Astrocyte (in vitro differentiated cells and primary cell): ENCODE measurements at regions not wholly inside any gene's neighbourhood (a gene's known extent, or its start where the extent isn't known, plus 50 kb on each side); places are given as distances from the start of the nearest gene placed in this dataset.

Experiments
- DNase-seq: peaks from one replicate; pipeline ENCODE4 v3.0.0-alpha.2; 2010; ENCODE audit warnings: low read depth
- FAIRE-seq: peaks from 2 replicates; lab custom pipeline; 2011; peaks lifted over from hg19 to GRCh38; lab: Jason Lieb, UNC
- H2AFZ ChIP-seq: 2 replicates; pipeline ENCODE4 v1.6.0; 2012; ENCODE audit warnings: low read depth, low read length, inconsistent platforms
- H3K27ac ChIP-seq: 2 replicates; pipeline ENCODE4 v1.5.1; 2011; ENCODE audit warnings: low read depth, low read length, inconsistent platforms
- H3K27me3 ChIP-seq: 2 replicates; pipeline ENCODE4 v1.6.0; 2011; ENCODE audit warnings: low read length, inconsistent platforms; ENCODE audit not compliant: insufficient read depth
- H3K36me3 ChIP-seq: 2 replicates; pipeline ENCODE4 v1.5.1; 2011; ENCODE audit warnings: low read length, inconsistent platforms; ENCODE audit not compliant: insufficient read depth
- H3K4me1 ChIP-seq: 2 replicates; pipeline ENCODE4 v1.5.1; 2011; ENCODE audit warnings: low read length, inconsistent platforms; ENCODE audit not compliant: insufficient read depth
- H3K4me2 ChIP-seq: 2 replicates; pipeline ENCODE4 v1.6.0; 2012; ENCODE audit warnings: low read length, inconsistent platforms
- H3K4me3 ChIP-seq: 2 replicates; pipeline ENCODE4 v1.5.1; 2011; ENCODE audit warnings: low read depth, mild to moderate bottlenecking, low read length, inconsistent platforms; ENCODE audit not compliant: insufficient read depth
- H3K79me2 ChIP-seq: 2 replicates; pipeline ENCODE4 v1.6.0; 2012; ENCODE audit warnings: mild to moderate bottlenecking, low read length, inconsistent platforms; ENCODE audit not compliant: insufficient read depth
- H3K9ac ChIP-seq: 2 replicates; pipeline ENCODE4 v1.6.0; 2012; ENCODE audit warnings: mild to moderate bottlenecking, low read length, inconsistent platforms
- H3K9me3 ChIP-seq: 2 replicates; pipeline ENCODE4 v1.5.1; 2012; ENCODE audit warnings: low read depth, mild to moderate bottlenecking, low read length, inconsistent platforms; ENCODE audit not compliant: insufficient read depth
- H4K20me1 ChIP-seq: 2 replicates; pipeline ENCODE4 v1.6.0; 2012; ENCODE audit warnings: low read length, inconsistent platforms; ENCODE audit not compliant: insufficient read depth
- H3K27ac Mint-ChIP-seq: one replicate; pipeline ENCODE4 v1.8.0; 2021; ENCODE audit warnings: mild to moderate bottlenecking, mixed read lengths; ENCODE audit not compliant: unreplicated experiment
- H3K27me3 Mint-ChIP-seq: one replicate; pipeline ENCODE4 v1.8.0; 2021; ENCODE audit warnings: low read depth, mixed read lengths; ENCODE audit not compliant: unreplicated experiment
- H3K36me3 Mint-ChIP-seq: one replicate; pipeline ENCODE4 v1.8.0; 2021; ENCODE audit warnings: low read depth, mixed read lengths; ENCODE audit not compliant: unreplicated experiment
- H3K4me1 Mint-ChIP-seq: one replicate; pipeline ENCODE4 v1.8.0; 2021; ENCODE audit warnings: low read depth, mixed read lengths; ENCODE audit not compliant: unreplicated experiment
- H3K4me3 Mint-ChIP-seq: one replicate; pipeline ENCODE4 v1.8.0; 2021; ENCODE audit warnings: mild to moderate bottlenecking, moderate library complexity, mixed read lengths; ENCODE audit not compliant: unreplicated experiment
- H3K9me3 Mint-ChIP-seq: one replicate; pipeline ENCODE4 v1.8.0; 2021; ENCODE audit warnings: mild to moderate bottlenecking, mixed read lengths; ENCODE audit not compliant: unreplicated experiment
- CTCF ChIP-seq: IDR thresholded peaks from 2 replicates; pipeline ENCODE4 v1.5.1; 2011; ENCODE audit warnings: low read depth, mild to moderate bottlenecking, inconsistent platforms, low read length, moderate library complexity; ENCODE audit not compliant: insufficient read depth
- EZH2 ChIP-seq: IDR thresholded peaks from 2 replicates; pipeline ENCODE4 v1.6.1; 2012; ENCODE audit warnings: mild to moderate bottlenecking, low read length, inconsistent platforms; ENCODE audit not compliant: insufficient read depth

- FAIRE-seq (no peak), DNase-seq (peak; percentile 5)
- H3K9me3 ChIP-seq = no peaks in the 10 kb centered on the region
- Mint-ChIP-seq H3K36me3 (no peaks in the 10 kb centered on the region), H3K4me1 (no peaks in the 10 kb centered on the region), H3K27me3 (peaks cover 8% of the 10 kb centered on the region), H3K9me3 (peaks cover 3% of the 10 kb centered on the region), H3K27ac (no peak overlapping the region), H3K4me3 (no peak overlapping the region)
- H4K20me1 ChIP-seq = no peaks in the 10 kb centered on the region
- H3K27ac ChIP-seq = no peak overlapping the region
- H3K27me3 ChIP-seq = peaks cover 20% of the 10 kb centered on the region
- no peaks in the 10 kb centered on the region for H3K36me3 ChIP-seq
- no peak overlapping the region for H2AFZ ChIP-seq
- TF ChIP-seq CTCF = no peak
- TF ChIP-seq EZH2 = no peak
- H3K9ac ChIP-seq = no peak overlapping the region
- H3K79me2 ChIP-seq = no peaks in the 10 kb centered on the region
- no peaks in the 10 kb centered on the region for H3K4me1 ChIP-seq
- H3K4me3 ChIP-seq = no peak overlapping the region
- H3K4me2 ChIP-seq = no peak overlapping the region
These were observed 82.2 kb upstream of the GUCA2B start for GRCh38 chr1:42070996-42071395.

GRCh38 chr1:42057800-42058199 lies 95.4 kb upstream of the GUCA2B start:
- Histone ChIP-seq H3K9me3 (peaks cover 3% of the 10 kb centered on the region), H3K4me3 (no peak overlapping the region), H3K36me3 (no peaks in the 10 kb centered on the region), H3K27me3 (no peaks in the 10 kb centered on the region), H3K27ac (no peak overlapping the region), H2AFZ (no peak overlapping the region), H3K9ac (no peak overlapping the region), H3K4me2 (no peak overlapping the region), H4K20me1 (no peaks in the 10 kb centered on the region), H3K79me2 (no peaks in the 10 kb centered on the region), H3K4me1 (no peaks in the 10 kb centered on the region)
- no peak for TF ChIP-seq CTCF
- no peak for TF ChIP-seq EZH2
- no peak for DNase-seq
- Mint-ChIP-seq H3K36me3 (no peaks in the 10 kb centered on the region), H3K9me3 (peaks cover 24% of the 10 kb centered on the region), H3K27me3 (peaks cover 5% of the 10 kb centered on the region), H3K4me3 (no peak overlapping the region), H3K27ac (no peak overlapping the region), H3K4me1 (no peaks in the 10 kb centered on the region)
- FAIRE-seq = no peak

- H3K9ac ChIP-seq = no peak overlapping the region
- no peaks in the 10 kb centered on the region for H3K36me3 Mint-ChIP-seq
- no peak overlapping the region for H3K27ac ChIP-seq
- no peak overlapping the region for H2AFZ ChIP-seq
- H3K4me1 ChIP-seq = no peaks in the 10 kb centered on the region
- H3K9me3 ChIP-seq = peaks cover 3% of the 10 kb centered on the region
- no peak for DNase-seq
- no peaks in the 10 kb centered on the region for H3K27me3 ChIP-seq
- H3K27ac Mint-ChIP-seq = no peak overlapping the region
- peaks cover 21% of the 10 kb centered on the region for H3K9me3 Mint-ChIP-seq
- TF ChIP-seq CTCF (no peak), EZH2 (no peak)
- peaks cover 3% of the 10 kb centered on the region for H3K4me1 Mint-ChIP-seq
- H3K4me2 ChIP-seq = no peak overlapping the region
- no peak overlapping the region for H3K4me3 ChIP-seq
- H4K20me1 ChIP-seq = no peaks in the 10 kb centered on the region
- H3K79me2 ChIP-seq = no peaks in the 10 kb centered on the region
- H3K27me3 Mint-ChIP-seq = peaks cover 5% of the 10 kb centered on the region
- FAIRE-seq = no peak
- H3K36me3 ChIP-seq = no peaks in the 10 kb centered on the region
- no peak overlapping the region for H3K4me3 Mint-ChIP-seq
These were observed 96.8 kb upstream of the GUCA2B start for GRCh38 chr1:42056460-42056859.
